ENCODE measurements at regions not wholly inside any gene's neighbourhood (a gene's known extent, or its start where the extent isn't known, plus 50 kb on each side); places are given as distances from the start of the nearest gene placed in this dataset.
"Not testable (repeated sequence)": the region's sequence is repeated elsewhere in the genome, so short reads cannot be mapped to it uniquely, and the experiment has no call there.

DNA sequence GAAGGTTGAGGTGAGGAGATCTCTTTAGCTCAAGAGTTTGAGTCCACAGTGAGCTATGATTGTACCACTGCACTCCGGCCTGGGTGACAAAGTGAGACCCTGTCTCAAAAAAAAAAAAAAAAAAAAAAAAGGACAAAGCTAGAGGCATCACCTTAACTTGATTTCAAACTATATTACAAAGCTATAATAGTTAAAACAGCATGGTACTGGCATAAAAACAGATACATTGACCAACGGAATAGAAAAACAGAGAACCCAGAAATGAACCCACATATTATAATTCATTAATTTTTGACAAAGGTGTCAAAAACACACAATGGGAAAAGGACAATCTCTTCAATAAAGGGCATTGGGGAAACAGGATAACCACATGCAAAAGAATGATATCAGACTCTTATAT is 50.8 kb upstream of the MBOAT1 start:
- DNase-seq, result no peak

DNA sequence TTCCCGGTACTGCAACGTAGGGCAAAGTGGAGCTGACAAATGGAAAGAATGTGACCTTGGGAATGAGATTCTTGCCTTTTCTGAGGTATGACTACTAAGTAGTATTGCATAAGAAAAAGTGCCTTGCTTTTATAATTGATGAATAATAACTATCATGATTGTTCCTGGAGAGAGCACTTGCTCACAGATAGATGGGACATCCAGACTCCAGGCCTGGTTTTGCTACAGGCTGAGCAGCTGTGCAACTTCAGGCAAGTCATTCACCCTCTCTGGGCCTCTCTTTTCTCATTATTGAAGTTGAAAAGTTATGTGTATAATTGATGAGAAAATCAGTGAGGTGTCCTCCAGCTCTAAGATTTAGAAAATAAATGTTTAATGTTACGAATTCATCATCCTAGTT is 53.6 kb upstream of the MBOAT1 start:
- DNase-seq, result no peak

DNA sequence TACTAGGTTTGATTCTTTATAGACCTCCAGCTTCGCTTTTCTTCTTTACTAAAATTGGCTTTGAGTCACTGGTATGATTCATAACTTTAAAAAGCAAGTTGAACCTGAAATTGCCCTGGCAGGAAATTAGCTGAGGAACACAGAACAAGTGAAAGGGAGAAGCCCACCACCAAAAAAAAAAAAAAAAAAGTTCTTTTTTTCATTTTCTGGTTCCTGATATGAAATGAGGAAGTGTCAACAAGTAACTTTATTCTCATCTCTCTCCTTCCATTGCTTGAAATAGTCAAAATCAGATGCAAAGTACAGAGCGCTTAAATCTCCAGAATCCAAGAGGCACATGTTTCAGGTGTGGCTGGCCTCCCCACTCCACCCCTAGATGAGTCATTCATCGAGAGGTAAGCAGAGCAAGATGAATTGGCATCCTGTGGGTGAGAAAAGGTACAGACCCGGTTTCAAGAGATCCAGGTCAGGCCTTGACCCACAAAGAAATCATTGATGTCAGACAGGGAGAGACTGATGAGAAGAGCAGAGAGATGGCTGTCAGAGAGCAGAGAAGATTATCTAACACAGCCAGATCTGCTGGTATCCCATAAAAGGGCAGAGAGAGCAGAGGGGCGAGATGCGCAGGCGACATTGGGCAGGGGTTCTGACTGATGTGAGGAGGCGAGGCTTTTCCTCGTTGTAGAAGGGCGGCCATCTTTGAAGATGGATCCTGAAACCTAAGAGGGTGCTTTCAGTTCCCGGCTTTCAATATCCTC is 54.8 kb upstream of the MBOAT1 start:
- no peak for DNase-seq

DNA sequence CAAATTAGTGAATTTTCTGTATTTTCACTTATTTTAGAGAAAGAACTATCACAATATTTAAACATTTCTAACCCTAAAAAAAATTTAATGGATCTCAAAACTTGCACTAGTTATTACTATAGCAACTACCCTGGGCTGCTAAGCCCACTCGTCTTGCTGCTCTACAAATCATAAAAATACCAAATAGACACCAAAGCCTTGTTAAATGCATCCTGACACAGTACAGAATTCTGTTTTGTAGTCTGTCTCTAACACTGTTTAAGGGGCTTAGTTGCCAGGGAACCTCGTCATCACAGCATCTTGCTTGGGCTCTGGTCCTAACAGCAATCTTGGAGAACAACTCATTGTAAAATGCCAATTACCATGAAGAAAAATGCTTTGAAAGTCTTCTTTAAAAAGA is 56.9 kb upstream of the MBOAT1 start:
- DNase-seq, result no peak

DNA sequence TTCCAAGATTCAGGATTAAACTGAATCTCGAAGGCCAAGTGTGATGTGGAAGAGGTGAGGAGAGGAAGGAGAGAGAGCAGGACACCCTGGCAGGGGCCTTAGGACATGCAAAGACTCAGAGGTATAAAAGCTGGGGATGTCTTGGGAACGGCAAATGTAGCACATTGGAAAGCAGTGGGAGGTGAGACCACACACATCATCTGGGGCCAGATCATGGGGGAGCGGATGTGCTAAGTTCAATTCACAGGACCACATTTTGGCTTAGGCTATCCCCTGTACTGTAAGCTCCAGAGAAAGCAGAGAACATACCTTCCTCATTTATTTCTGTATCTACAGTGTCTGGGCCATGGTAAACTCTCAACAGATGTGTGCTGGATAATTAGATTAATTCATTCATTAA is 59.5 kb upstream of the MBOAT1 start:
- DNase-seq, result no peak

DNA sequence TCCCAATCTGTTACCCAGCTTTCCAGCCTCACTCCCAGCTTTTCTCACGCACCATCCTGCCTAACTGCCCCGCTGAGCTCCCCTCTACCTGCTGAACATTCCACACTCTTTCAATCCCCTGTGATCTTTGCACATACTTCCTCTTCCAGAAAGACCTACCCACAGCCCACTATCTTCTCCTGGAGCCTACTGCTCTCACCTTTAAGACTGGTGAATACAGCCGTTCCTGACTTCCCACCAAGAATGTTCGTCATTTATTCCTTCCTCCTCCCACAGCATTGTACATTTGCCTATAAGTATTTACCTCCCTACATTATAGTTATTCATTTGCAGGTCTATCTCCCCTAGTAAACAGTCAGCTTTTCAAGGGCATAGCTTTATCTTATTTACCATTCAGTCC is 61.9 kb upstream of the MBOAT1 start:
- DNase-seq, result no peak

DNA sequence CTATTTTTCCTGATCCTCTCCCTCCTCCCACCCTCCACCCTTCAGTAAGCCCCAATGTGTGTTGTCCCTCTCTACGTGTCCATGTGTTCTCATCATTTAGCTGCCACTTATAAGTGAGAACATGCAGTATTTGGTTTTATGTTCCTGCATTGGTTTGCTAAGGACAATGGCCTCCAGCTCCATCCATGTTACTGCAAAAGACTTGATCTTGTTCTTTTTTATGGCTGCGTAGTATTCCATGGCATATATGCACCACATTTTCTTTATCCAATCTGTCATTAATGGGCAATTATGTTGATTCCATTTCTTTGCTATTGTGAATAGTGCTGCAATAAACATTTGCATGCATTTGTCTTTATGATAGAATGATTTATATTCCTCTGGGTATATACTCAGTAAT is 63.6 kb upstream of the MBOAT1 start:
- not testable (repeated sequence) for DNase-seq

DNA sequence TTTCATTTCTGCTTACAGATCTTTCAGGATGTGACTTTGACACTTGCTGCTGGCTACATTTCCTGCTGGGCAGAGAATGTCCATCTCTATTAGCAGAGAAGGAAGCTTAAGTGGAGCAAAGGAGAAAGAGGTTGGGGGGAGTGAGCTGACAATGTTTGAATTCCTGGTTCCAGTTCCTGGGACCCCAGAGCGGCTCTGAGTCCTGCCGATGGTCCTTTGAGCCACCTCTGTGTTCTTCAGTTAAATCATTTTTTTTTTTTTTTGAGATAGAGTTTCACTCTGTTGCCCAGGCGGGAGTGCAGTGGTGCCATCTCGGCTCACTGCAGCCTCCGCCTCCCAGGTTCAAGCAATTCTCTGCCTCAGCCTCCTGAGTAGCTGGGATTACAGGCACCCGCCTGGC is 65.5 kb upstream of the MBOAT1 start:
- DNase-seq, result not testable (repeated sequence)

DNA sequence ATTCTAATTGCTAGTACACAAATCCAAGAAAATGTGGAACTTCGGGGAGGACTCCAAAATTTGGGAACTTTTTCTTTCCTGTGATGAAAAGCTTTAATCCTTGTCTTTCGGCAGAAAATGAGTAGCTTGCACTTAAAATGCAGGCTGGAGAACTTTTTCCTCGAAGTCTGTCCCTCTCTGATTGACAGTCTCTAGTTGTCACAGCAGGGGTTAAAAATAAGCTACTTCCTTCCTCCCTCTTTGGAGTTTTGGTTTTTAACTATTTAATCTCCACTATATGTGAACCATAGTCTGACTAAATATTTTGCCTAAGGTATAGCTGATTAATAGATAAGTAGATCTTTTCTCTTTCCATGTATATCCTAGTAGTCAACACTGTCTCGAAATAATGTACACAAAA is 66.8 kb upstream of the MBOAT1 start:
- no peak for DNase-seq

DNA sequence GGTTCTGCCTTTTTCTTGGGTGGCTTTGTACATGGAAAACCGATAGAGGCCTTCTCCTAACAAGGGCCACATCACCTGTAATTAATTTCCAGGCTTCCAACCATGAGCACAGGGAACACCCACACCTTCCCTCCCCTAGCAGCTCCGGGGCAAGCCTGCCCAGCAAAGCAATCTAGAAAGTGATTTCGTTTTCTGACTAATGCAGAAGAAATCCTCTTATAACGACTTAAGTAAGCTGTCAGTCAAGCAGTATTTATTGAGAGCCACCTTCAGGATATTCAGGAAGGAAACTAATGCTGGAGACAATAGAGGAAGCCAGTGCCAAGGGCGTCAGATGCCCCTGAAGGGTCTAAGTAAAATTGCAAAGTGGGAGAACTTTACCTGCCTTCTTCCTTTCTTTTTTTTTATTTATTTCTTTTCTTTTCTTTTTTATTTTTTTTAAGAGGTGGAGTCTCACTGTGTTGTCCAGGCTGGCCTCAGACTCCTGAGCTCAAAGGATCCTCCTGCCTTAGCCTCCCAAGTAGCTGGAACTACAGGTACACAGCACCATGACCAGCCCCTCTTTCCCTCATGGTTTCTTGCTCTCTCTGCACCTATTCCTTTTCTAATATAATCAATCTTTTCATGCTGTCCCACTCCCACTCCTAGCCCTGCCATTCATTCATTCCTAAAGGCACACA is 67.5 kb upstream of the MBOAT1 start:
- DNase-seq, result no peak

DNA sequence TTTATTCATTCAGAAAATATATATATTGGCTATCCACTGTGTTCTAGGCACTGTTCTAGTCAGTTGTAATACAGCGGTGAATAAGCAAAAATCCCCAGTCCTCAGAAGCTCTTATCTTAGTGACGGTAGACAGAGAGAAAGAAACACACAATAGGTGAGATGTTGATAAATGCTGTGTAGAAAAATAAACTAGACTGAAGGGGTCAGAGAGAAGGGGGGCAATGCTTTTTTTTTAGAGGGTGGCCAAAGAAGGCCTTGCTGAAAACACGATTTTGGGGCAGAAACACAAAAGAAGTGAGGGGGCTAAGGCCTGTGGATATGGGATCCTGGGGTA is 68.0 kb upstream of the MBOAT1 start:
- no peak for DNase-seq

DNA sequence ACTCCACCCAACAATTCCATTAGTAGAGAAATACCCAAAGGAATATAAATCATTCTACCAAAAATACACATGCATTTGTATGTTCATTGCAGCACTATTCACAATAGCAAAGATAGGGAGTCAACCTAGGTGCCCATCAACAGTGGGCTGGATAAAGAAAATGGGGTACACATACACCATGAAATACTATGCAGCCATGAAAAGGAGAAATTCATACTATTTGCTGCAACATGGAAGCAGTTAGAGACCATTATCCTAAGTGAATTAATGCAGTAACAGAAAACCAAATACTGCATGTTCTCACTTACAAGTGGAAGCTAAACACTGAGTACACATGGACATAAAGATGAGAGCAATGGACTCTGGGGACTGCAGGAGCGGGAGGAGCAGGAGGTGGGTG is 72.4 kb upstream of the MBOAT1 start:
- DNase-seq, result no peak

DNA sequence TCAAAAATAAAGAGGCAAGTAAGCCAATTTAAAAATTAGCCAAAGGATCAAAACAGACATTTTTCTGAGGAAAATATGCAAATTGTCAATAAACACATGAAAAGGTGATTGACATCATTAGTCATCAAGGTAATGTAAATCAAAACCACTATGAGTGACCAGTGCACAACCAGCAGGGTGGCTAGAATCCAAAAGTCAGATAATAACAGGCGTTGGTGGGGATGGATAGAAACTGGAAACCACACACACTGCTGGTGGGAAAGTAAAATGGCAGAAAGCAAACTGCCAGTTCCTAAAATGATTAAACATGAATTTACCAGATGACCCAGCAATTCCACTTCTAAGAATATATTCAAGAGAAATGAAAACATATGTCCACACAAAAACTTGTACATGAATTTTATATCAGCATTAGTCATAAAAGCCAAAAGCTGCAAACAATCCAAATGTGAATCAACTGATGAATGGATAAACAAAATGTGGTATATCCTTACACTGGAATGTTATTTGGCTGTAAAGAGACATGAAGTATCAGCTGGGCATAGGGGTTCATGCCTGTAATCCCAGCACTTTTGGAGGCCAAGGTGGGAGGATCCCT is 74.8 kb upstream of the MBOAT1 start:
- DNase-seq, result no peak

DNA sequence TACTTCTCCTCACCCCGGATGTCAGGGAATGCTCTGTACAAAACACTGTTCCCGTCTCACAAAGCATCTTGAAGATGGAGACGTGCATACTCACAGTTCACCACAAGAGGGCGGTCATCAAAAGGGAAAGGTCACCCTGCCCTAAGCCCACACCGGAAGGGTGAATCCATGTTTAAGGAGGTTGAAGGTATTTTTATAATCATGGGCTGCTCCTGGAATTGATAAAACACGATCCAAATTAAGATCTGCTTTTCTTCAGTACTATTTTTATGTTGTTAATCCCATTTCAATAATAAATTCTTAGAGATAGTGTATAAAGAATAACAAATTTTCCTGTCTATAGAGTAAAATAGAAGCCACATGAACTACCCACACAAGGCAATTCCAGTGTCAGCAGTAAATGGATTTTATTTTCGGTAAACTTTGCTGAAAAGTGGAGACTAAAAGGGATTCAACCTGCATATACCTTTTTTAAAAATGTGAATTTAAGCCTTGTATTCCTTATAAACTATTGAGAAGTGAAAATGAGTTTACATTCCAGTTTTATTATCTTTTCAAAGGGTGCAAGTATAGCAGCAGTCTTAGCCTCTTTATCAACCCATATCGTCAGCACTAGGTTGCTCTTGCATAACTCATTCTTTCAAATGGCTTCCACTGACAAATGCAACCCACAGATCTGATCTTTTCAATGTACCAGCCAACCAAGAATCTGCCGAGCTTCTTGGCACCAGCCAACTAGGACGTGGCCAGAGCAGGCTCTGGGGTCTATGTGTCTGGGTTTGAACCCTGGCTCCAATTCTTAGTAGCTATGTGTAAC is 79.7 kb upstream of the MBOAT1 start:
- DNase-seq, result peak; percentile 78

DNA sequence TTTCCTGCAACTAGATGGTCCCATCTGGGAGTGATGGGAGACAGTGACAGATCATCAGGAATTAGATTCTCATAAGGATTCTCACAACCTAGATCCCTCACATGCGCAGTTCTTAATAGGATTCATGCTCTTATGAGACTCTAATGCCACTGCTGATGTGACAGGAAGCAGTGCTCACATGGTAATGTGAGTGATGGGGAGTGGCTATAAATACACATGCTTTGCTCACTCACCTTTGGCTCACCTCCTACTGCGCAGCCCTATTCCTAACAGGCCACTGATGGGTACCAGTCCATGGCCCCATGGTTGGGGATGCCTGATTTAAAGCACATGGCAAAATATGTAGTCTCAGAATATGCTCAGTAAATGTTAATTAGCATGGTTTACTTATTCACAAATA is 80.6 kb upstream of the MBOAT1 start:
- no peak for DNase-seq

DNA sequence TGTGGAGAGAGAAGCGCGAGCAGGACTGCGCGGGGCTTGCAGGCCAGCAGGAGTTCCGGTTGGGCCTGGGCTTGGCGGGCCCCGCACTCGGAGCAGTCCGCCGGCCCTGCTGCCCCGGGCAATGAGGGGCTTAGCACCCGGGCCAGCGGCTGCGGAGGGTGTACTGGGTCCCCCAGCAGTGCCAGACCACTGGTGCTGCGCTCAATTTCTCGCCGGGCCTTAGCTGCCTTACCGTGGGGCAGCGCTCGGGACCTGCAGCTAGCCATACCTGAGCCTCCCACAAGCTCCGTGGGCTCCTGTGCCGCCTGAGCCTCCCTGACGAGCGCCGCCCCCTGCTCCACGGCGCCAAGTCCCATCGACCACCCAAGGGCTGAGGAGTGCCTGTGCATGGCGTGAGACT is 89.0 kb upstream of the MBOAT1 start:
- DNase-seq, result no peak

DNA sequence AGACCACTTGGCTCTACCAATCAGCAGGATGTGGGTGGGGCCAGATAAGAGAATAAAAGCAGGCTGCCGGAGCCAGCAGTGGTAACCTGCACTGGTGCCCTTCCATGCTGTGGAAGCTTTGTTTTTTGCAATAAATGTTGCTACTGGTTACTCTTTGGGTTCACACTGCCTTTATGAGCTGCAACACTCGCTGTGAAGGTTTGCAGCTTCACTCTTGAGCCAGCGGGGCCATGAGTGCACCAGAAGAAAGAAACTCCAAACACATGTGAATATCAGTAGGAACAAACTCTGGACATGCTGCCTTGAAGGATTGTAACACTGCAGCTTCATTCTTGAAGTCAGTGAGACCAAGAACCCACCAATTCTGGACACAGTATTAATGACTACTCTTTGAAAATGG is 89.9 kb upstream of the MBOAT1 start:
- no peak for DNase-seq

DNA sequence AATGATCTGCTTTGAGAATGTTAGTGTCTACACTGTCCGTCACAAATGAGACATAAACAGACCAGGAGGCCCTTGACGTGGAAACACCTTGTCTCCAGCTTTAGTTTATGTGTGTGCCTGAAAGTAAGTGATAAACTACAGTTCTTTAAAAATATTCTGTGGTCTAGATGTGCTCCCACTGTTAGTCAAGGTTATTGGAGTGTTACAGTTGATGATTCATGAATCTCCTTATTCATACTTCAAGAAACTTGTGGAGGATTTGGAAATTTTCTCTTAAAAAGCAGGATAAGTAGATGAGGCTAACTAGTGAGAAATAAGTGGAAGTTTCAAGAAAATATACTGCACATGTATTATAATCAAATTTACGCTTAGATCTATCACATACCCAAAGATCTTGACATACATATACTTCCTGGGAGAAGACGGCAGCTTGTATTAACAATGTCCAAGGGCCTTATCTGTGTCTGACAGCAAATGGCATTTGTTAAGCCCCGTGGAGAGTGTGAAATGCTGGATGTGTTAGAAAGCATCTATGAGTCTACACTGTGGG is 90.5 kb upstream of the MBOAT1 start:
- no peak for DNase-seq

DNA sequence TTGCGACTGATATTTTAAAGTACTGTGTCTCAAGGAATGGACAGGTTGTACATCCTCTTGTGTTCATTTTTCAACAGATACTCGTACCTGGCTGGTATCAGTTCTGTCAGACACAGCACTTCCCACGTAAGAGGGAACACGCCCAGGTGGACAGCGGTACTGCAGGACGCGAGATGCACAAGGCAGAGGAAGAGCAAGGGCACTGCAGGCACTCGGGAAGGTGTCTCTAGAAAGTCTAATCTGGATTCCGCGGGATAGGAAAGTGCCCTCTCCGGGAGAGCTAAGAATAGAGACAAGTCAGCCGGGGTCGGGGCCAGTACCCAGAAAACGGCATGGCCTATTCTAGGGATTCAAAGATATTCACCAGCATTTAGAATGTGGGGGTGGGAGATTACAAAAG is 94.2 kb upstream of the MBOAT1 start:
- no peak for DNase-seq

DNA sequence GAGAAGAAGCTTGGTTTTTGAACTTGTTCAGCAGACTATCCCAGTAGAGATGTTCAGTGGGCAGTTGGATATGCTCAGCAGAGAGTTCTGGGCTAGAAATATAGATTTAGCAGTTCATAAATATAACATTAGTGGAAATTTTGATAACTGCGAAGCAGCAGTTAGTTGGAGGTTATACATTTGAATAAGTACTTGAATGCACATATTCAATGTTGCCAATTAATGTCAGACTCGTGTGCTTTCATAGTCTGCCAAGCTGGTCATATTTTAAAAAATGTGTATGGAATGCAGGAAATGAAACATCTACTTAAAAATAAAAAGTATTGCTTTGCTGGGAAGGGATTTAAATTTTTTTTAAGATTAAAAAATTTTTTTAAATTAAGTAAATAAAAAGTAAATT is 92.5 kb upstream of the E2F3 start:
- no peak for DNase-seq

DNA sequence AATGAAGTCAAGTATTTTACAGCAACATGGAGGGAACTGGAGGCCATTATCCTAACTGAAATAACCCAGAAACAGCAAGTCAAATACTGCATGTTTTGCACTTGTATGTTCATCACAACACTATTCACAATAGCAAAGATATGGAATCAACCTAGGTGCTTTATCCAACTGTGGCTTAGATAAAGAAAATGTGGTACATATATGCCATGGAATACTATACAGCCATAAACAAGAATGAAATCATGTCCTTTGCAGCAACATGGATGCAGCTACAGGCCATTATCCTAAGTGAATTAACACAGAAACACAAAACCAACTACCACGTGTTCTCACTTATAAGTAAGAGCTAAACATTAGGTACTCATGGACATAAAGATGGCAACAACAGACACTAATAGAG is 91.5 kb upstream of the E2F3 start:
- DNase-seq, result no peak

DNA sequence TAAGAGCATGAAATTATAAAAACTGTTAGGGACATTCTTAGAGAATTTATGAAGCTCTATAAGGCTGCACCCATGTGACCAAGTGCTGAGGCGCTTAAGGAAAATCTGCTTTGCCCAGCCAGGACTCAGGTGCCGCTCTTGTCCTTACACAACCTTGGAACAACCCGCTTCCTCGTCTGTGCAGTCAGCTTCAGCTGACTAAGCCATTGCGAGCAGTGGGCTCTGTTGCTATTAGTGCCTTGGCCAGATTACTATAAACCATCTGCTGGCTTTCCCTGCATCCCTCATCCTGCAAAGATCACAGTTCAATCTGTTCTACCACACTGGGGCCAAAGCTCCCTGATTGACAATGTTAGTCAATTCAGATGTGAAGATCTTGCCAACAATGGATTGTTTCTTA is 89.1 kb upstream of the E2F3 start:
- no peak for DNase-seq

DNA sequence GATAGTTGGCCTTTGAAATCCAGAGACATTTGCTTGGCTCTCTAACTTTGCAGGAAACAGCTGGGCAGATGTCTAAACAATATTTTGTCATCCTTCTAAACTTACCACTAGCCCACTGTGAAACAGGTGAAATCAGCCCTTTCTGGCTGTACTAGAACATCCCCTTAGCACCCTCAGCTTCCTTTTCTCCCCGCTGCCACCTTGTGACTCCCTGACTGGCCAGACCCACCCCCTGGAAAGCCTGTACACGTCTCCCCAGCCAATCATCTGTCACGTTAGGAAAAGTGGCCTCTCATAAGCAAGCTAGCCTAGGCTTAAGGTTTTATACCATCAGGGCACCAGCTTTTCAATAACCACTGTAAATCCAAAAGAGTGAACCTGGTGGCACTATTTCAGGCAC is 88.6 kb upstream of the E2F3 start:
- no peak for DNase-seq
